ENCODE measurements at regions not wholly inside any gene's neighbourhood (a gene's known extent, or its start where the extent isn't known, plus 50 kb on each side); places are given as distances from the start of the nearest gene placed in this dataset.

DNA sequence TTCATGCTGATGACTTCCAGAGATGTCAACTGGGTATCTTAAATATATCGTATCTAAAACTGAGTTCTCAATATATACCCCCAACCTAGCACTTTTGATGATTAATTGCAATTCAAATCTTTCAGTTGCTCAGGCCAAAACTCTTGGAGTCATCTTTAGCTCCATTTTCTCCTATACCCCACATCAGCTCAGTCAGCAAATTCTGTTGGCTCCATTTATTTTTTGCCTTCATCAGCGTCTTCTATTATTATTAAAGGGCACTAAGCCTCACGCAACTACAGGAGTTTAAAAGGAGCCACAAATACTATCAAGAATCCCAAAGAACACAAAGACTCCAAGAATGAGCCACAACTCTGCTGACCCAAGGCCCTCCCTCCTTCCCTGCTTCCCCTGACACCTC is 134.9 kb downstream of the KCTD12 start:
- Histone ChIP-seq H3K27ac (ENCODE audit: low read depth in 1 of 2, low read length in 2 of 2) (no peak overlapping the region), H3K4me3 (ENCODE audit: low read depth in 1 of 3, low read length in 3 of 3) (no peak overlapping the region), H3K4me1 (ENCODE audit: control insufficient read depth in 4 of 4, insufficient read depth in 4 of 4, low read length in 3 of 4) (no peaks in the 10 kb centered on the region), H3K27me3 (ENCODE audit: control insufficient read depth in 4 of 4, insufficient read depth in 4 of 4, low read length in 3 of 4) (no peaks in the 10 kb centered on the region), H3K9me3 (ENCODE audit: control insufficient read depth in 4 of 4, low read length in 3 of 4) (no peaks in the 10 kb centered on the region), H3K9ac (ENCODE audit: low read depth in 1 of 2, low read length in 2 of 2) (no peak overlapping the region), H3K36me3 (ENCODE audit: control insufficient read depth in 4 of 4, insufficient read depth in 3 of 4, low read depth in 1 of 4, low read length in 3 of 4) (no peaks in the 10 kb centered on the region)
- 85% methylated on average over 3 of the region's 3 CpGs for WGBS
- no peak for DNase-seq (ENCODE audit: low spot score)
- TF ChIP-seq, protein P1, sequence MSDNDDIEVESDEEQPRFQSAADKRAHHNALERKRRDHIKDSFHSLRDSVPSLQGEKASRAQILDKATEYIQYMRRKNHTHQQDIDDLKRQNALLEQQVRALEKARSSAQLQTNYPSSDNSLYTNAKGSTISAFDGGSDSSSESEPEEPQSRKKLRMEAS (IDR thresholded peaks at IDR 0.05), result no peak
- no peak for TF ChIP-seq RXRA (IDR thresholded peaks at IDR 0.05)

DNA sequence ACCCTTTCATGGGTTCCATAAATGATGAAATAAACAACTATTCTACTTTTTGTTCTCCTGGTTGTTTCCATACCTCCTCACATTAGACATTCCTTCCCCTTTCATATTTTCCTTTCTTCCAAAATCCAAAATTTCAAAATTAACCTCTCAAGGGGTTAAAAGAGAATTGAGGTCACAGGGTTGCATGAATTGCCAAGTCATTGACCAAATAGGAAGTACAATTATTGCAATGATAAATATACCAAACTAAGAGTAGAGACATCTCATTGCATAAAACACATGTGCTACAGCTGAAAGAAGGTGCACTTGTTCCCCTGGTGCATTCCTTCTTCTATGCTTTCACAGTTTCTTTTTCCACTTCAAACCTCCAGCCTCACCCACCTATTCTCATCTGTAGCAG is 136.1 kb downstream of the KCTD12 start:
- H3K27me3 ChIP-seq (ENCODE audit: control insufficient read depth in 4 of 4, insufficient read depth in 4 of 4, low read length in 3 of 4), result no peaks in the 10 kb centered on the region
- H3K9ac ChIP-seq (ENCODE audit: low read depth in 1 of 2, low read length in 2 of 2), result no peak overlapping the region
- no peaks in the 10 kb centered on the region for H3K36me3 ChIP-seq (ENCODE audit: control insufficient read depth in 4 of 4, insufficient read depth in 3 of 4, low read depth in 1 of 4, low read length in 3 of 4)
- no peak for DNase-seq (ENCODE audit: low spot score)
- no peaks in the 10 kb centered on the region for H3K9me3 ChIP-seq (ENCODE audit: control insufficient read depth in 4 of 4, low read length in 3 of 4)
- H3K27ac ChIP-seq (ENCODE audit: low read depth in 1 of 2, low read length in 2 of 2), result no peak overlapping the region
- TF ChIP-seq FOXA2 (IDR thresholded peaks at IDR 0.05) (no peak), GABPA (IDR thresholded peaks at IDR 0.05 in 1 of 2, conservative IDR thresholded peaks at IDR 0.05 in 1 of 2) (no peak), SP1 (IDR thresholded peaks at IDR 0.05) (no peak)
- TF ChIP-seq, protein P2, sequence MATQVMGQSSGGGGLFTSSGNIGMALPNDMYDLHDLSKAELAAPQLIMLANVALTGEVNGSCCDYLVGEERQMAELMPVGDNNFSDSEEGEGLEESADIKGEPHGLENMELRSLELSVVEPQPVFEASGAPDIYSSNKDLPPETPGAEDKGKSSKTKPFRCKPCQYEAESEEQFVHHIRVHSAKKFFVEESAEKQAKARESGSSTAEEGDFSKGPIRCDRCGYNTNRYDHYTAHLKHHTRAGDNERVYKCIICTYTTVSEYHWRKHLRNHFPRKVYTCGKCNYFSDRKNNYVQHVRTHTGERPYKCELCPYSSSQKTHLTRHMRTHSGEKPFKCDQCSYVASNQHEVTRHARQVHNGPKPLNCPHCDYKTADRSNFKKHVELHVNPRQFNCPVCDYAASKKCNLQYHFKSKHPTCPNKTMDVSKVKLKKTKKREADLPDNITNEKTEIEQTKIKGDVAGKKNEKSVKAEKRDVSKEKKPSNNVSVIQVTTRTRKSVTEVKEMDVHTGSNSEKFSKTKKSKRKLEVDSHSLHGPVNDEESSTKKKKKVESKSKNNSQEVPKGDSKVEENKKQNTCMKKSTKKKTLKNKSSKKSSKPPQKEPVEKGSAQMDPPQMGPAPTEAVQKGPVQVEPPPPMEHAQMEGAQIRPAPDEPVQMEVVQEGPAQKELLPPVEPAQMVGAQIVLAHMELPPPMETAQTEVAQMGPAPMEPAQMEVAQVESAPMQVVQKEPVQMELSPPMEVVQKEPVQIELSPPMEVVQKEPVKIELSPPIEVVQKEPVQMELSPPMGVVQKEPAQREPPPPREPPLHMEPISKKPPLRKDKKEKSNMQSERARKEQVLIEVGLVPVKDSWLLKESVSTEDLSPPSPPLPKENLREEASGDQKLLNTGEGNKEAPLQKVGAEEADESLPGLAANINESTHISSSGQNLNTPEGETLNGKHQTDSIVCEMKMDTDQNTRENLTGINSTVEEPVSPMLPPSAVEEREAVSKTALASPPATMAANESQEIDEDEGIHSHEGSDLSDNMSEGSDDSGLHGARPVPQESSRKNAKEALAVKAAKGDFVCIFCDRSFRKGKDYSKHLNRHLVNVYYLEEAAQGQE (IDR thresholded peaks at IDR 0.05), result no peak
- H3K4me1 ChIP-seq (ENCODE audit: control insufficient read depth in 4 of 4, insufficient read depth in 4 of 4, low read length in 3 of 4), result no peaks in the 10 kb centered on the region
- no peak overlapping the region for H3K4me3 ChIP-seq (ENCODE audit: low read depth in 1 of 3, low read length in 3 of 3)

DNA sequence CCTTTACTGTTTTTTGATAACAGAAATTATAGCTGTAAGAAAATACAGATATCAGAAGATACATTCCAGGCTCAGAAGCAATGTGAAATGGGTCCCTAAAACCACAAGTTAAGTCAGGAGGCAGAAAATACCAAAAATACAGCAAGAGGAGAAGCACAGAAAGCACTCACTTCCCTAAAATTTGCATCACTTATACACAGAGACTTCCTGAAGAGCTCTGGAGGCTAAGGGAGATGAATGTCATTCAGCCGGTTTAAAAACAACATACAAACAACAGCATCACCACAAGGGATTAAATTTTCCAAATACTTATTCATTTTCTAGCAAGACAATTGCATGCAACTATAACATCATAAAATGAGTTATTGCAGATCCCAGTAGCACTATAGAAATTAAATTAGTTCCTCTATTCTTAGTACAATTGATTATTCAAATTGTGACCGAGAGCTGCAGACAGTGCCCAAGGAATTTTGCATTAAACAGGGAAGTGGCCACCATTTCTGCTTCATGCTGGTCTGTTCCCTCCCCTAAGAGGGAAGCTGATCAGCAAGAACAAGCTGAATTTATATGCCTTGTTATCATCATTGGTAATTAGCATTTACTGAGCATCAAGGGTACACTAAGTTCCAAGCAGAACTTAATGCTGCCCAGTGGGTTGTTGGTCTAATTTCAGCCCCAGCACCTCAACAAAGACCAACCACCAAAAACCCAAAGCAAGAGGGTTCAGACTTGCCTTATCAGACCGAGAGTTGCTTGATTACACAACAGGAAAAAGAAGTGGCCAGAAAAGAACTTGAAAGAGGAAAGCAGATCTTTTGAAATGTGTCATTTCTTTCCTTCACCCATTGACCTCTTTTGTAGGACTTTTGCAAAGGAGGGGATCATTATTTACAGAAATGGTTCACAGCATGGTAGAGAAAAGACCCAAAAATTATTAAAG is 140.7 kb downstream of the KCTD12 start:
- Histone ChIP-seq H3K9ac (ENCODE audit: low read depth in 1 of 2, low read length in 2 of 2) (no peak overlapping the region), H3K27me3 (ENCODE audit: control insufficient read depth in 4 of 4, insufficient read depth in 4 of 4, low read length in 3 of 4) (no peaks in the 10 kb centered on the region), H3K36me3 (ENCODE audit: control insufficient read depth in 4 of 4, insufficient read depth in 3 of 4, low read depth in 1 of 4, low read length in 3 of 4) (no peaks in the 10 kb centered on the region), H3K27ac (ENCODE audit: low read depth in 1 of 2, low read length in 2 of 2) (peak overlapping the region in 1 of 2 donors; percentile 18), H3K9me3 (ENCODE audit: control insufficient read depth in 4 of 4, low read length in 3 of 4) (peaks cover 0 to 1% (median 0%) of the 10 kb centered on the region in 4 donors), H3K4me1 (ENCODE audit: control insufficient read depth in 4 of 4, insufficient read depth in 4 of 4, low read length in 3 of 4) (no peaks in the 10 kb centered on the region), H3K4me3 (ENCODE audit: low read depth in 1 of 3, low read length in 3 of 3) (no peak overlapping the region)
- TF ChIP-seq RAD21 (IDR thresholded peaks at IDR 0.05) (no peak), FOXA1 (IDR thresholded peaks at IDR 0.05) (no peak)
- DNase-seq (ENCODE audit: low spot score), result no peak
- WGBS, result 41% methylated on average over 3 of the region's 3 CpGs

DNA sequence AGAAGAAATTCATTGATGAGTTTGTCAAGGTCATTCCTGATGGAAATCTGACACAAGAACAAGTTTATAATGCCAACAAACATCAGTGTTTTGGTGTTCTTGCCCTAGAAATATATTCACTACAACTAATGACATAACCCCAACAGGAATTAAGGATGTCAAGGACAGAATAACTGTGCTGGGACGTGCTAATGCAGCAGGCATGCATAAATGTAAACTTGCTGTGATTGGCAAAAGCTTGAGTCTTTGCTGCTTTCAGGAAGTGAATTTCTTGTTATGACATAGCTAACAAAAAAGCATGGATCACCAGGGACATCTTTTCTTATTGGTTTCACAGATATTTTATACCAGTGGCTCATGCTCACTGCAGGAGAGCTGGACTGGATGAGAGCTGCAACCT is 144.6 kb downstream of the KCTD12 start:
- H3K36me3 ChIP-seq (ENCODE audit: control insufficient read depth in 4 of 4, insufficient read depth in 3 of 4, low read depth in 1 of 4, low read length in 3 of 4), result no peaks in the 10 kb centered on the region
- WGBS, result 57% methylated on average over 1 of the region's 1 CpG
- H3K9ac ChIP-seq (ENCODE audit: low read depth in 1 of 2, low read length in 2 of 2), result no peak overlapping the region
- H3K9me3 ChIP-seq (ENCODE audit: control insufficient read depth in 4 of 4, low read length in 3 of 4), result peaks cover 0 to 1% (median 0%) of the 10 kb centered on the region in 4 donors
- no peaks in the 10 kb centered on the region for H3K4me1 ChIP-seq (ENCODE audit: control insufficient read depth in 4 of 4, insufficient read depth in 4 of 4, low read length in 3 of 4)
- no peak for DNase-seq (ENCODE audit: low spot score)
- H3K27ac ChIP-seq (ENCODE audit: low read depth in 1 of 2, low read length in 2 of 2), result no peak overlapping the region
- H3K4me3 ChIP-seq (ENCODE audit: low read depth in 1 of 3, low read length in 3 of 3), result no peak overlapping the region
- no peaks in the 10 kb centered on the region for H3K27me3 ChIP-seq (ENCODE audit: control insufficient read depth in 4 of 4, insufficient read depth in 4 of 4, low read length in 3 of 4)
- no peak for TF ChIP-seq EGR1 (IDR thresholded peaks at IDR 0.05; ENCODE audit: low read depth in 2 of 2)
- TF ChIP-seq, protein P3, sequence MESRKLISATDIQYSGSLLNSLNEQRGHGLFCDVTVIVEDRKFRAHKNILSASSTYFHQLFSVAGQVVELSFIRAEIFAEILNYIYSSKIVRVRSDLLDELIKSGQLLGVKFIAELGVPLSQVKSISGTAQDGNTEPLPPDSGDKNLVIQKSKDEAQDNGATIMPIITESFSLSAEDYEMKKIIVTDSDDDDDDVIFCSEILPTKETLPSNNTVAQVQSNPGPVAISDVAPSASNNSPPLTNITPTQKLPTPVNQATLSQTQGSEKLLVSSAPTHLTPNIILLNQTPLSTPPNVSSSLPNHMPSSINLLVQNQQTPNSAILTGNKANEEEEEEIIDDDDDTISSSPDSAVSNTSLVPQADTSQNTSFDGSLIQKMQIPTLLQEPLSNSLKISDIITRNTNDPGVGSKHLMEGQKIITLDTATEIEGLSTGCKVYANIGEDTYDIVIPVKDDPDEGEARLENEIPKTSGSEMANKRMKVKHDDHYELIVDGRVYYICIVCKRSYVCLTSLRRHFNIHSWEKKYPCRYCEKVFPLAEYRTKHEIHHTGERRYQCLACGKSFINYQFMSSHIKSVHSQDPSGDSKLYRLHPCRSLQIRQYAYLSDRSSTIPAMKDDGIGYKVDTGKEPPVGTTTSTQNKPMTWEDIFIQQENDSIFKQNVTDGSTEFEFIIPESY (IDR thresholded peaks at IDR 0.05), result no peak
- TF ChIP-seq, protein P1 (IDR thresholded peaks at IDR 0.05), result no peak
- TF ChIP-seq HNF4G (IDR thresholded peaks at IDR 0.05), result no peak
- no peak for TF ChIP-seq FOXA1 (IDR thresholded peaks at IDR 0.05)
- no peak for TF ChIP-seq JUND (IDR thresholded peaks at IDR 0.05)
- TF ChIP-seq YY1 (IDR thresholded peaks at IDR 0.05), result no peak
- no peak for TF ChIP-seq NR2F2 (IDR thresholded peaks at IDR 0.05)
- TF ChIP-seq, protein P4, sequence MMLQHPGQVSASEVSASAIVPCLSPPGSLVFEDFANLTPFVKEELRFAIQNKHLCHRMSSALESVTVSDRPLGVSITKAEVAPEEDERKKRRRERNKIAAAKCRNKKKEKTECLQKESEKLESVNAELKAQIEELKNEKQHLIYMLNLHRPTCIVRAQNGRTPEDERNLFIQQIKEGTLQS (IDR thresholded peaks at IDR 0.05), result no peak
- TF ChIP-seq RAD21 (IDR thresholded peaks at IDR 0.05), result no peak
- TF ChIP-seq GABPA (IDR thresholded peaks at IDR 0.05 in 1 of 2, conservative IDR thresholded peaks at IDR 0.05 in 1 of 2), result no peak
- TF ChIP-seq RXRA (IDR thresholded peaks at IDR 0.05), result no peak

Measured in liver (tissue), 7 donors.